ENCODE measurements at regions not wholly inside any gene's neighbourhood (a gene's known extent, or its start where the extent isn't known, plus 50 kb on each side); places are given as distances from the start of the nearest gene placed in this dataset.

- Histone ChIP-seq H3K4me1 (no peaks in the 10 kb centered on the region), H3K4me3 (no peak overlapping the region), H3K4me2 (no peak overlapping the region), H3K9me3 (no peaks in the 10 kb centered on the region), H3K27ac (no peak overlapping the region)
- ATAC-seq (no peak), FAIRE-seq (no peak), DNase-seq (ENCODE audit: low read depth in 1 of 2, low spot score in 1 of 2) (no peak)
- ChIA-PET POLR2A (no interaction called here), CTCF (no interaction called here)
- 10% methylated on average over 2 of the region's 2 CpGs for WGBS (ENCODE audit: missing lambda C conversion rate)
- TF ChIP-seq MYC (IDR thresholded peaks at IDR 0.05; ENCODE audit: borderline replicate concordance, low read length), result no peak
- TF ChIP-seq MAFK (IDR thresholded peaks at IDR 0.05; ENCODE audit: partially characterized antibody), result no peak
- TF ChIP-seq PHF8 (IDR thresholded peaks at IDR 0.05; ENCODE audit: borderline replicate concordance, low read depth), result no peak
- no peak for TF ChIP-seq RNF2 (IDR thresholded peaks at IDR 0.05; ENCODE audit: borderline replicate concordance, low read depth)
- no peak for TF ChIP-seq CHD4 (IDR thresholded peaks at IDR 0.05; ENCODE audit: borderline replicate concordance)
- no peak for TF ChIP-seq KDM1A (IDR thresholded peaks at IDR 0.05; ENCODE audit: low read depth)
- no peak for TF ChIP-seq CEBPB (IDR thresholded peaks at IDR 0.05)
- TF ChIP-seq CBX2 (IDR thresholded peaks at IDR 0.05; ENCODE audit: borderline replicate concordance, low read depth), result no peak
- no peak for TF ChIP-seq KDM5A (IDR thresholded peaks at IDR 0.05)
- no peak for TF ChIP-seq CTCF (IDR thresholded peaks at IDR 0.05)
- TF ChIP-seq SREBF2 (IDR thresholded peaks at IDR 0.05), result no peak
- no peak for TF ChIP-seq GATA3 (IDR thresholded peaks at IDR 0.05; ENCODE audit: borderline replicate concordance)
- no peak for TF ChIP-seq NR3C1 (IDR thresholded peaks at IDR 0.05)
- no peak for TF ChIP-seq RCOR1 (IDR thresholded peaks at IDR 0.05; ENCODE audit: low read depth, low read length)
These were observed 298.7 kb upstream of the BRINP1 start for GRCh38 chr9:119667916-119668315.

DNA sequence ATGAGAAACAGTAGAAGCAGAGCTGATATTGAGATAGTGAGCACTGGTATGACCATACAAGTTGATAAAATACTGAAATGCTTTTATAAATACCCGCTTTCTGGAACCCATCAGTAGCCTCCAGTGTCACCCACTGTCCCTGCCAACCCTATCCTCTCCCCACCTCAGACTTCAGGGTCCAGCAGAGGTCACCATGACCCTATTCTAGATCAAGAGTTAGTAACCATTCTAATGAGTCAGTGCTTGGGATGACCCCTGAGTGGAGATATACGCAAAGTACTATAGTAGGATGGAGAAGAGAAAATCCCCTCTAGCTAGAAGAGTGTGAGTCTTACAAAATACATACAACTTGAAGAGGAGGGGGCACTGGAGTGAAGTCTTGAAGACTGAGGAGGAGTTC is 297.9 kb upstream of the BRINP1 start:
- no peaks in the 10 kb centered on the region for H3K9me3 ChIP-seq
- DNase-seq (ENCODE audit: low read depth in 1 of 2, low spot score in 1 of 2) (no peak), FAIRE-seq (no peak), ATAC-seq (no peak)
- no peak overlapping the region for H3K27ac ChIP-seq
- no peak overlapping the region for H3K4me2 ChIP-seq
- no peaks in the 10 kb centered on the region for H3K4me1 ChIP-seq
- TF ChIP-seq, protein P1, sequence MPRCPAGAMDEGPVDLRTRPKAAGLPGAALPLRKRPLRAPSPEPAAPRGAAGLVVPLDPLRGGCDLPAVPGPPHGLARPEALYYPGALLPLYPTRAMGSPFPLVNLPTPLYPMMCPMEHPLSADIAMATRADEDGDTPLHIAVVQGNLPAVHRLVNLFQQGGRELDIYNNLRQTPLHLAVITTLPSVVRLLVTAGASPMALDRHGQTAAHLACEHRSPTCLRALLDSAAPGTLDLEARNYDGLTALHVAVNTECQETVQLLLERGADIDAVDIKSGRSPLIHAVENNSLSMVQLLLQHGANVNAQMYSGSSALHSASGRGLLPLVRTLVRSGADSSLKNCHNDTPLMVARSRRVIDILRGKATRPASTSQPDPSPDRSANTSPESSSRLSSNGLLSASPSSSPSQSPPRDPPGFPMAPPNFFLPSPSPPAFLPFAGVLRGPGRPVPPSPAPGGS (IDR thresholded peaks at IDR 0.05), result no peak
- TF ChIP-seq, protein P2, sequence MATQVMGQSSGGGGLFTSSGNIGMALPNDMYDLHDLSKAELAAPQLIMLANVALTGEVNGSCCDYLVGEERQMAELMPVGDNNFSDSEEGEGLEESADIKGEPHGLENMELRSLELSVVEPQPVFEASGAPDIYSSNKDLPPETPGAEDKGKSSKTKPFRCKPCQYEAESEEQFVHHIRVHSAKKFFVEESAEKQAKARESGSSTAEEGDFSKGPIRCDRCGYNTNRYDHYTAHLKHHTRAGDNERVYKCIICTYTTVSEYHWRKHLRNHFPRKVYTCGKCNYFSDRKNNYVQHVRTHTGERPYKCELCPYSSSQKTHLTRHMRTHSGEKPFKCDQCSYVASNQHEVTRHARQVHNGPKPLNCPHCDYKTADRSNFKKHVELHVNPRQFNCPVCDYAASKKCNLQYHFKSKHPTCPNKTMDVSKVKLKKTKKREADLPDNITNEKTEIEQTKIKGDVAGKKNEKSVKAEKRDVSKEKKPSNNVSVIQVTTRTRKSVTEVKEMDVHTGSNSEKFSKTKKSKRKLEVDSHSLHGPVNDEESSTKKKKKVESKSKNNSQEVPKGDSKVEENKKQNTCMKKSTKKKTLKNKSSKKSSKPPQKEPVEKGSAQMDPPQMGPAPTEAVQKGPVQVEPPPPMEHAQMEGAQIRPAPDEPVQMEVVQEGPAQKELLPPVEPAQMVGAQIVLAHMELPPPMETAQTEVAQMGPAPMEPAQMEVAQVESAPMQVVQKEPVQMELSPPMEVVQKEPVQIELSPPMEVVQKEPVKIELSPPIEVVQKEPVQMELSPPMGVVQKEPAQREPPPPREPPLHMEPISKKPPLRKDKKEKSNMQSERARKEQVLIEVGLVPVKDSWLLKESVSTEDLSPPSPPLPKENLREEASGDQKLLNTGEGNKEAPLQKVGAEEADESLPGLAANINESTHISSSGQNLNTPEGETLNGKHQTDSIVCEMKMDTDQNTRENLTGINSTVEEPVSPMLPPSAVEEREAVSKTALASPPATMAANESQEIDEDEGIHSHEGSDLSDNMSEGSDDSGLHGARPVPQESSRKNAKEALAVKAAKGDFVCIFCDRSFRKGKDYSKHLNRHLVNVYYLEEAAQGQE (IDR thresholded peaks at IDR 0.05), result no peak
- TF ChIP-seq RFX5 (IDR thresholded peaks at IDR 0.05) (no peak), EHF (CRISPR knock-in tag; IDR thresholded peaks at IDR 0.05) (no peak), FOSL2 (IDR thresholded peaks at IDR 0.05) (no peak), FOSL2 (CRISPR knock-in tag; IDR thresholded peaks at IDR 0.05) (no peak), USF2 (IDR thresholded peaks at IDR 0.05) (no peak), SREBF2 (IDR thresholded peaks at IDR 0.05) (no peak), JUN (IDR thresholded peaks at IDR 0.05) (no peak), SMC3 (IDR thresholded peaks at IDR 0.05) (no peak), NFE2L2 (conservative IDR thresholded peaks at IDR 0.05; ENCODE audit: low read length) (no peak), HOXB5 (CRISPR knock-in tag; IDR thresholded peaks at IDR 0.05) (no peak), HDAC2 (IDR thresholded peaks at IDR 0.05) (no peak), HOXA7 (CRISPR knock-in tag; IDR thresholded peaks at IDR 0.05) (no peak), GATA3 (IDR thresholded peaks at IDR 0.05; ENCODE audit: borderline replicate concordance) (no peak)
- TF ChIP-seq, protein P3, sequence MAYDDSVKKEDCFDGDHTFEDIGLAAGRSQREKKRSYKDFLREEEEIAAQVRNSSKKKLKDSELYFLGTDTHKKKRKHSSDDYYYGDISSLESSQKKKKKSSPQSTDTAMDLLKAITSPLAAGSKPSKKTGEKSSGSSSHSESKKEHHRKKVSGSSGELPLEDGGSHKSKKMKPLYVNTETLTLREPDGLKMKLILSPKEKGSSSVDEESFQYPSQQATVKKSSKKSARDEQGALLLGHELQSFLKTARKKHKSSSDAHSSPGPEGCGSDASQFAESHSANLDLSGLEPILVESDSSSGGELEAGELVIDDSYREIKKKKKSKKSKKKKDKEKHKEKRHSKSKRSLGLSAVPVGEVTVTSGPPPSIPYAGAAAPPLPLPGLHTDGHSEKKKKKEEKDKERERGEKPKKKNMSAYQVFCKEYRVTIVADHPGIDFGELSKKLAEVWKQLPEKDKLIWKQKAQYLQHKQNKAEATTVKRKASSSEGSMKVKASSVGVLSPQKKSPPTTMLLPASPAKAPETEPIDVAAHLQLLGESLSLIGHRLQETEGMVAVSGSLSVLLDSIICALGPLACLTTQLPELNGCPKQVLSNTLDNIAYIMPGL (CRISPR knock-in tag; IDR thresholded peaks at IDR 0.05; ENCODE audit: borderline replicate concordance), result no peak
- H3K4me3 ChIP-seq, result no peak overlapping the region
- ChIA-PET POLR2A (no interaction called here), CTCF (interaction anchor here (2.3 kb wide), 1 partner anchor 10 kb away, joined by 7 read pairs; no protein-coding TSS in a partner anchor)
- WGBS (ENCODE audit: missing lambda C conversion rate), result 3% methylated on average over 2 of the region's 2 CpGs

All from A549 (cell line).